ENCODE measurements at regions not wholly inside any gene's neighbourhood (a gene's known extent, or its start where the extent isn't known, plus 50 kb on each side); places are given as distances from the start of the nearest gene placed in this dataset.

- H3K27me3 ChIP-seq (ENCODE audit: insufficient read depth, low read depth, low read length), result no peaks in the 10 kb centered on the region
- no peak overlapping the region for H3K27ac ChIP-seq (ENCODE audit: low read length)
- no peaks in the 10 kb centered on the region for H3K36me3 ChIP-seq (ENCODE audit: insufficient read depth, low read length)
- H3K79me2 ChIP-seq (replicated peaks; ENCODE audit: insufficient read depth, low read length), result no peaks in the 10 kb centered on the region
- H3K9me2 ChIP-seq (ENCODE audit: insufficient read depth, low read length), result no peaks in the 10 kb centered on the region
- no peak overlapping the region for H2AFZ ChIP-seq (ENCODE audit: low read depth, low read length)
- H3K4me2 ChIP-seq (ENCODE audit: low read length), result no peak overlapping the region
- no peaks in the 10 kb centered on the region for H4K20me1 ChIP-seq (ENCODE audit: insufficient read depth)
- no peaks in the 10 kb centered on the region for H3F3A ChIP-seq (ENCODE audit: insufficient read depth, low read length, poor library complexity, severe bottlenecking)
- H3K9me3 ChIP-seq (ENCODE audit: low read length), result no peaks in the 10 kb centered on the region
- TF ChIP-seq TAF1 (IDR thresholded peaks at IDR 0.05; ENCODE audit: low read depth) (no peak), SMC3 (conservative IDR thresholded peaks at IDR 0.05; ENCODE audit: poor library complexity) (no peak), EZH2 (IDR thresholded peaks at IDR 0.05; ENCODE audit: borderline replicate concordance, insufficient read depth, low read length, poor library complexity, severe bottlenecking) (no peak), POLR2AphosphoS5 (IDR thresholded peaks at IDR 0.05) (no peak), RAD21 (conservative IDR thresholded peaks at IDR 0.05) (no peak)
- TF ChIP-seq, protein P1, sequence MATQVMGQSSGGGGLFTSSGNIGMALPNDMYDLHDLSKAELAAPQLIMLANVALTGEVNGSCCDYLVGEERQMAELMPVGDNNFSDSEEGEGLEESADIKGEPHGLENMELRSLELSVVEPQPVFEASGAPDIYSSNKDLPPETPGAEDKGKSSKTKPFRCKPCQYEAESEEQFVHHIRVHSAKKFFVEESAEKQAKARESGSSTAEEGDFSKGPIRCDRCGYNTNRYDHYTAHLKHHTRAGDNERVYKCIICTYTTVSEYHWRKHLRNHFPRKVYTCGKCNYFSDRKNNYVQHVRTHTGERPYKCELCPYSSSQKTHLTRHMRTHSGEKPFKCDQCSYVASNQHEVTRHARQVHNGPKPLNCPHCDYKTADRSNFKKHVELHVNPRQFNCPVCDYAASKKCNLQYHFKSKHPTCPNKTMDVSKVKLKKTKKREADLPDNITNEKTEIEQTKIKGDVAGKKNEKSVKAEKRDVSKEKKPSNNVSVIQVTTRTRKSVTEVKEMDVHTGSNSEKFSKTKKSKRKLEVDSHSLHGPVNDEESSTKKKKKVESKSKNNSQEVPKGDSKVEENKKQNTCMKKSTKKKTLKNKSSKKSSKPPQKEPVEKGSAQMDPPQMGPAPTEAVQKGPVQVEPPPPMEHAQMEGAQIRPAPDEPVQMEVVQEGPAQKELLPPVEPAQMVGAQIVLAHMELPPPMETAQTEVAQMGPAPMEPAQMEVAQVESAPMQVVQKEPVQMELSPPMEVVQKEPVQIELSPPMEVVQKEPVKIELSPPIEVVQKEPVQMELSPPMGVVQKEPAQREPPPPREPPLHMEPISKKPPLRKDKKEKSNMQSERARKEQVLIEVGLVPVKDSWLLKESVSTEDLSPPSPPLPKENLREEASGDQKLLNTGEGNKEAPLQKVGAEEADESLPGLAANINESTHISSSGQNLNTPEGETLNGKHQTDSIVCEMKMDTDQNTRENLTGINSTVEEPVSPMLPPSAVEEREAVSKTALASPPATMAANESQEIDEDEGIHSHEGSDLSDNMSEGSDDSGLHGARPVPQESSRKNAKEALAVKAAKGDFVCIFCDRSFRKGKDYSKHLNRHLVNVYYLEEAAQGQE (IDR thresholded peaks at IDR 0.05; ENCODE audit: borderline replicate concordance), result no peak
- TF ChIP-seq, protein P2, sequence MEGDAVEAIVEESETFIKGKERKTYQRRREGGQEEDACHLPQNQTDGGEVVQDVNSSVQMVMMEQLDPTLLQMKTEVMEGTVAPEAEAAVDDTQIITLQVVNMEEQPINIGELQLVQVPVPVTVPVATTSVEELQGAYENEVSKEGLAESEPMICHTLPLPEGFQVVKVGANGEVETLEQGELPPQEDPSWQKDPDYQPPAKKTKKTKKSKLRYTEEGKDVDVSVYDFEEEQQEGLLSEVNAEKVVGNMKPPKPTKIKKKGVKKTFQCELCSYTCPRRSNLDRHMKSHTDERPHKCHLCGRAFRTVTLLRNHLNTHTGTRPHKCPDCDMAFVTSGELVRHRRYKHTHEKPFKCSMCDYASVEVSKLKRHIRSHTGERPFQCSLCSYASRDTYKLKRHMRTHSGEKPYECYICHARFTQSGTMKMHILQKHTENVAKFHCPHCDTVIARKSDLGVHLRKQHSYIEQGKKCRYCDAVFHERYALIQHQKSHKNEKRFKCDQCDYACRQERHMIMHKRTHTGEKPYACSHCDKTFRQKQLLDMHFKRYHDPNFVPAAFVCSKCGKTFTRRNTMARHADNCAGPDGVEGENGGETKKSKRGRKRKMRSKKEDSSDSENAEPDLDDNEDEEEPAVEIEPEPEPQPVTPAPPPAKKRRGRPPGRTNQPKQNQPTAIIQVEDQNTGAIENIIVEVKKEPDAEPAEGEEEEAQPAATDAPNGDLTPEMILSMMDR (IDR thresholded peaks at IDR 0.05; ENCODE audit: poor library complexity, severe bottlenecking), result no peak
- H3K4me3 ChIP-seq (ENCODE audit: low read length), result no peak overlapping the region
- H3K9ac ChIP-seq (ENCODE audit: low read length), result no peak overlapping the region
Observed at GRCh38 chr6:160871320-160871719, 120.2 kb upstream of the MAP3K4 start.

- Histone ChIP-seq H3K27me3 (ENCODE audit: insufficient read depth, low read depth, low read length) (no peaks in the 10 kb centered on the region), H3K4me2 (ENCODE audit: low read length) (no peak overlapping the region), H3K79me2 (replicated peaks; ENCODE audit: insufficient read depth, low read length) (no peaks in the 10 kb centered on the region), H3K27ac (ENCODE audit: low read length) (no peak overlapping the region), H3F3A (ENCODE audit: insufficient read depth, low read length, poor library complexity, severe bottlenecking) (no peaks in the 10 kb centered on the region), H3K36me3 (ENCODE audit: insufficient read depth, low read length) (no peaks in the 10 kb centered on the region), H3K9me2 (ENCODE audit: insufficient read depth, low read length) (no peaks in the 10 kb centered on the region), H3K9ac (ENCODE audit: low read length) (no peak overlapping the region), H3K4me3 (ENCODE audit: low read length) (no peak overlapping the region), H2AFZ (ENCODE audit: low read depth, low read length) (no peak overlapping the region), H3K9me3 (ENCODE audit: low read length) (no peaks in the 10 kb centered on the region), H4K20me1 (ENCODE audit: insufficient read depth) (no peaks in the 10 kb centered on the region)
- TF ChIP-seq MXI1 (conservative IDR thresholded peaks at IDR 0.05; ENCODE audit: poor library complexity, severe bottlenecking) (no peak), EP300 (conservative IDR thresholded peaks at IDR 0.05; ENCODE audit: poor library complexity, severe bottlenecking) (no peak), RAD21 (conservative IDR thresholded peaks at IDR 0.05) (no peak)
- TF ChIP-seq, protein P1 (IDR thresholded peaks at IDR 0.05; ENCODE audit: borderline replicate concordance), result no peak
Observed at GRCh38 chr6:160881148-160881808, 110.3 kb upstream of the MAP3K4 start.

All from neural cell (in vitro differentiated cells).